Activated naive CD4-positive, alpha-beta T cell treated with anti-CD3 and anti-CD28 coated beads, Interleukin-2, amount 50 U/mL, for 16 hours (primary cell): ENCODE measurements at regions not wholly inside any gene's neighbourhood (a gene's known extent, or its start where the extent isn't known, plus 50 kb on each side); places are given as distances from the start of the nearest gene placed in this dataset.
"Not testable (repeated sequence)": the region's sequence is repeated elsewhere in the genome, so short reads cannot be mapped to it uniquely, and the experiment has no call there.

Source experiments
- DNase-seq: peaks from one replicate; pipeline ENCODE4 v3.0.0-alpha.2; 2020

DNA sequence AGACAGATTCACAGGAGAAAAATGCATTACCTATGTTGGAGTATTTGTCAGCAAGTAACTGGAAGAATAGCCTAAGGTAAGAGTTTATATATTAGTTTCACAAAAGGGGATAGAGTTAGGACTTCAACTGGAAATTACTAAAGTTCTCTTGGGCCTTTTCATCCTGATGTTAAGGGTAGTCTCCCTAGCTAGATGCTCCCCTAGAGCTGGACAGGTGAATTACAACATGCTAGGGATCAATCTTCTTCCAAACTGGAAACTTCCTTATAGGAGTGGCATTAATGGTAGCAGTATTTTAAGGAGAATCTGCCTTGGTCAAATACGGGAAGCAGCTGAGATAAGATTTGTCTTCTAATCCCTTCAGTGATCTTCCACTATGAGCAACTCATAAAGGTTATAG is 632.8 kb upstream of the RAG2 start:
- DNase-seq, result no peak

DNA sequence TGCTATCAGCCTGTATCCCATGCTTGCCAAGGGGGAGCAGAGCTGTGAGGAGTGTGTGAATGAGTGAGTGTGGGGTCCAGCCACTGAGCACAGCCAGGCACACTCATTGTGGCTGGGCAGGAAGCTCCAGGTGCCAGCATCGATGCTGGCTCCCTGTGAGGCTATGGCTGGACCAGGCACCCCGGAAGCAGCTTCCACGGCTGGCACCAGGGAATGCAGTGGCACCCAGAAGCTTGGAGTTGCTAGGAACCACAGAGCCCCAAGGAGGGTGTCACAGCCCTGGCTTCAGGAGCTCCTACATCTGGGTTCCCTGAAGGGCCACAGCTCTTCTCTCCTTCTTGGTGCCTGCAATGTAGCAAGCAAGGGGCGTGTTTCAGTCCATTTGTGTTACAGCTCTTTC is 625.9 kb upstream of the RAG2 start:
- no peak for DNase-seq

DNA sequence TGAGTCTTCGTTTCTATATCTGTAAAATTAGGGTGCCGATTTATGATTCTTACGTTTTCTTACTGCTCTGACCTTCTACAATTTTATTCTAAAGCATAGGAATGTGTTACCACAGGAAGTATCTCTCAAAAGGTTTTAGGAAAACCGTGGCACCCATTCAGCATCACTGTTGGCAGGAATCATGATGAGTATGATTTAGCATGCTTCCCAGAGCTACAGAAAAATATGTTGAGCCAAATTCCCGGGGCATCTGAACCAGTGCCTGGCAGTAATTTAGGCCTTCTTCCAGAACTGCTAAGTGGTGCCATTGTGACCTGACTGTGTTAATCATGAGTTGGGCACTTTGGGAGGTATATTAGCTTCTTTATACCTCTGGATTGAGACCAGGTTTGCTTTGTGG is 605.0 kb upstream of the RAG2 start:
- no peak for DNase-seq

DNA sequence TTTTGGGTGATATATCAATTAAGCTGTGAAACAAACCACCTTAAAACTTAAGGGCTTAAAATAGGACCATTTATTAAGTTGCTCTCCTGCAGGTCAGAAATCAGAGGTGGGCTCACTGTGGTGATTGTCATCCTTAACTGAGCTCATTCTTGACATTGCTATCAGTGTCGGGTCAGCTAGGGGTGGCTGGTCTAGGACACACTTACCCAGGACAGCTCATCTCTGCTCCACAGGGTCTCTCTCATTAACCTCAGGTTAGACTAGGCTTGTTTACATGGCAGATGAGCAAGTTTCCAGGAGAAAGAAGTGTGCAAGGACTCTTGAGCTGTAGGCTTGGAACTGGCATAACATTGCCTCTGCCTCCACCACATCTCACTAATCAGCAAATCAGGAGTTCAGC is 601.0 kb upstream of the RAG2 start:
- no peak for DNase-seq

DNA sequence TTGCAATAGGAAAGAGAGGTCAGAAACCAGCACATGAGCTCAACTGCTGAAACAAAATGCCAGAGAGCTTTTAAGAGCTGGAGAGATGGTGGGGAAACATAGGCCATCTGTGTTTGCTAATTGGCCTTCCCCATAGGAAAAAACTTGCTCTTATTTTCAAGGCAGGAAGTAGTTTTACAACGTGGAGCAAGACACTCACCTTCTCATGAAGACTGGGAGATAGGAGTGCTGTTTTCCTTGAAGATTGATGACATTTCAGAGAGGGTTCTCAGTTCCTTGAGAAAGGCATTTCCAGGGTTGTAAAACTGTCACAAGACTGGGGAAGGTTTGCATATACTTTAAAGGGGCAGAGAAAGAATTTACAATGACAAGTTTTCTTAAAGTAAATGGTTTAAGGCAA is 586.3 kb upstream of the RAG2 start:
- DNase-seq, result no peak

DNA sequence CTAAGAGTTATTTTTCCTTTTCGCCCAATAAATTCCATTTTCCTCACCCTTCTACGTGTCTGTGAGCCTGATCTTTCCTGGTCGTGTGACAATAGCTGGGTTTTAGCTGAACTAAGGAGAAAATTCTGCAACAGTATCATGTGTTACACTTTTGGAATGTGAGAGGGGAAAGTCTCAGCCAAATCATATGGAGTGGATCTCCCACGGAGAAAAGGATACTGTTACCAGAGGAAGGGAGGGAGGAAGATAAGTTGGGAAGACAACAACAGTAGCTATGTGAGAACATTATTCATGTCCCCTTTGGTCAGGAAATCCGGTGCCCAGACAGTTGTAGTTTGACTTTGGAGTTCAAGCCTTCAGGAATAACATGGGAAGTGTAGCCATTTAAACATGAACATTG is 584.0 kb upstream of the RAG2 start:
- no peak for DNase-seq

DNA sequence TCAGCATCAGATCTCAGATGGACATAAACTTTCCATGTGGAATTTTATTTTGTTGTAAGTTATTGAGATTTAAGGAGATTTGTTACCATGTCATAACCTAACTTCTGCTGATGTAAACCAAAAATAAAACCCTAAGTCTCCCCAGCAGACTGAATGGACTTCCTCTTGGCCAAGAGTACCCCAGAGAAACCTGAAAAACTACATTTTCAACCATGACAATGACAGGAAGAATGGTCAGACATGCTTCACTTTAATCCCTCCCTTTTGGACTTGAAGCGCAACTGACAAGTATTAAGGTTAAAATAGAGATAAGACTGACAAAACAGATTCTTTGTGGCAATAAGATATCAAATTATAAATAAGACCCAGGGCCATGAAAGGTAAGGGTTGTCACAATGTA is 579.7 kb upstream of the RAG2 start:
- DNase-seq, result no peak

DNA sequence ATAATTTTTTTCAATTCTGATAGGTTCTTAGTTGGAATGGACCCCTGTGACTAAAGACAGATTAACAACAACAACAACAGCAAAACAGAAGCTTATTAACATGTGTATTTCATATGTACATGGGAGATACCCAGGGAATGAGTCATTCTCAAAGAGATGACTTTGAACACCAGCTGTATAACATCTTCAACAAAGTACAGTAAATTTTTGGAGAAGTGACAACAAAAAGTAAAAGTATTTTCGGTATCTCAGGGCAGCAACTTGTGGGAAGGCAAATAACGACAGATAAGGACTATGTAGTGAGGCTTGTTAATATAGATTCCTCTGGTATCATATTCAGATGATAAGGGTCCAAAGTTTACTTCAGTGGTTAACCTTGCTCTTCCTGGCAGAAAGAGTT is 573.4 kb upstream of the RAG2 start:
- DNase-seq, result no peak

DNA sequence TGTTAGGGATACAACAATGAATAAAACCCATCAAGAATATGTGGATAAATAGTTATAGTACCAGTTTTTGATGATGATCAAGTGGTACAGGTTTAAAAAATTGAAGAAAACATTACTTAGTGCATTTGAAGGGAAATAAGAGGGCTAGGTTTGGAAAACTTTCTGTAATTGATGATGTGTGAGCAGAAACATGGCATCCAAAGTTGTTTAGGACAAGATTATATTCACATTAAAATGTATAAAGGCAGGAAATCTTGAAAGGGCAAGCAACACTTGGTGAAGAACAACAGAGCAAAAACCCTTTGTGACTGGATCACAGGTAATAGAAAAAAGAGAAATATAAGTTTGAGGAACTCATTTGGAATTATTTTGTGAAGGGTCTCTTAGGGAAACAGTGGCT is 572.3 kb upstream of the RAG2 start:
- DNase-seq, result no peak

DNA sequence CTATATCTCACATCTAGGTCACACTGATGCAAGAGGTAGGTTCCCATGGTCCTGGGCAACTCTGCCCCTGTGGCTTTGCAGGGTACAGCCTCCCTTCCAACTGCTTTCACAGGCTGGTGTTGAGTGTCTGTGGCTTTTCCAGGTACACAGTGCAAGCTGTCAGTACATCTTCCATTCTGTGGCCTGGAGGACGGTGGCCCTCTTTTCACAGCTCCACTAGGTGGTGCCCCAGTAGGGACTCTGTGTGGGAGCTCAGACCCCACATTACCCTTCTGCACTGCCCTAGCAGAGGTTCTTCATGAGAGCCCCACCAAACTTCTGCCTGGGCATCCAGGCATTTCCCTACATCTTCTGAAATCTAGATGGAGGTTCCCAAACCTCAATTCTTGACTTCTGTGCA is 547.4 kb upstream of the RAG2 start:
- DNase-seq, result not testable (repeated sequence)

DNA sequence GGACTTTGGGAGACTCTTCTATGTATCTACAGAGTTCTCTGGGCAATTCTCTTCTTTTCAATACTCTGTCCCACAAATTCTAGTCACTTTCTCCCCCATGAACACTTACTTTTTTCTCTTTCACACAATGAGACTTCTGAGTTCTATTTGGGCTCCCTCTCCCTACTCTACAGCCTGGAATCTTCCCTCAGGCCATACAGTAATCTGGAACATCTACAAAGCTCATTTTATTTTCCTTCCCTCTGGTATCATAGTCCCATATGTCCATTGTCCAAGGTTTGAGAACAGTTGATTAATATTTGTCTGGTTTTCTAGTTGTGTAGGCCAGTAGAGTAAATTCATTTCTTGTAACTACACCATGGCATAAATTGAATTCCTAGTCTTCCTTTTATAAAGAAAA is 544.6 kb upstream of the RAG2 start:
- no peak for DNase-seq

DNA sequence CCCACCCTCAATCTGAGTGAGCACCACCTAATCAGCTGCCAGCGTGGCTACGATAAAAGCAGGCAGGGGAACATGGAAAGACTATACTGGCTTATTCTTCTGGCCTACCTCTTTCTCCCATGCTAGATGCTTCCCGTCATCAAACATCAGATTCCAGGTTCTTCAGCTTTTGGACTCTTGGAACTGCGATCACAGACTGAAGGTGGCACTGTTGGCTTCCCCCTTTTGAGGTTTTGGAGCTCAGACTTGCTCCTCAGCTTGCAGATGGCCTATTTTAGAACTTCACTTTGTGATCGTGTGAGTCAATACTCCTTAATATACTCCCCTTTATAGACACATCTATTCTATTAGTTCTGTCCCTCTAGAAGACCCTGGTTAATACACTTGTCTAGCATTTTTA is 543.7 kb upstream of the RAG2 start:
- no peak for DNase-seq

DNA sequence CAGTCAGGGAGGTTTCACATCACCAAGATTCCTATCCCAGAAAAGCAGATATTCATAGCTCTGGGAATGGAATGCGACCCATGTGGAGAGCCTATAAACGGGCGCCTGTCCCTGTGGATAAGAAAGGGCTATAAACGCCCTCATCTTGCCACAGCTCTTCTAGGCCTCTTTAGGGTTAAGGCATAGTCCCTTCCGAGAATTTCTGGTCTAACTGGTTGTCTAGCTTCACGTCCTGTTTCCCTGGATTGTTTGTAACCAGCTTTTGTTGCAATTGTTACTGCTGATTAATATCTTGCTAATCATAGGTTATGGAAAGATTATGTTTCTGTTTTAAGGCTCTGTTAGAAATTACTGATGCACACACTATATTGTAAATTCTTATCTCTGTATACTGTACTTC is 537.6 kb upstream of the RAG2 start:
- not testable (repeated sequence) for DNase-seq

DNA sequence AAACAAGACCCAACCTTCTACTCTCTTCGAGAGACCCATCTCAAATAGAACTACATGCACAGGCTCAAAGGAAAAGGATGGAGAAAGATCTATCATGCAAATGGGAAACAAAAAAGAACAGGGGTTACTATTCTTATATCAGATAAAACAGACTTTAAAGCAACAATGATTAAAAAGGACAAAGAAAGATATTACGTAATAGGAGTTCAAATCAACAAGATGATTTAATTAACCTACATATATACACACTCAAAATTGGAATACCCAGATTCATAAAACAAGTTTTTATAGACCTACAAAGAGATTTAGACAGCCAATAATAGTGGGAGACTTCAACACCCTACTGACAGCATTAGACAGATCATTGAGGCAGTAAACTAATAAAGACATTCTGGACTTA is 536.6 kb upstream of the RAG2 start:
- DNase-seq, result no peak

DNA sequence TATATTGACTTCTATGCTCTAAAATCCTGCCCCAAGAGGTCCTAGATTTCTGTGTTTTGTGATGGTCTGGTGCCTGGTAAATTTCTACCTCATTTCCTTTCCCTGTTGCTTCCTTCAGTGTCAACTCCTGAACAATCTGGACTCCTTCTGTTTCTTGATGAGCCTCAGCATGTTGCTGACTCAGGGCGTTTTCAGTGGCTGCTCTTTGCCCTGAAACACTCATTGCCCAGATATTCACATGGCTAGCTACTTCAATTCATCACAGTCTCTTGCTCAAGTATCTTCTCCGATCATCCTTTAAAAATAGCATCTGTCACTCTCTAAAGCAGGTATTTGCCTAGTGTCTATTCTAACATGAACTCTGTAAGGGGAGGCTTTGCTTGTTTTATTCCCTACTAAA is 526.3 kb upstream of the RAG2 start:
- DNase-seq, result no peak

DNA sequence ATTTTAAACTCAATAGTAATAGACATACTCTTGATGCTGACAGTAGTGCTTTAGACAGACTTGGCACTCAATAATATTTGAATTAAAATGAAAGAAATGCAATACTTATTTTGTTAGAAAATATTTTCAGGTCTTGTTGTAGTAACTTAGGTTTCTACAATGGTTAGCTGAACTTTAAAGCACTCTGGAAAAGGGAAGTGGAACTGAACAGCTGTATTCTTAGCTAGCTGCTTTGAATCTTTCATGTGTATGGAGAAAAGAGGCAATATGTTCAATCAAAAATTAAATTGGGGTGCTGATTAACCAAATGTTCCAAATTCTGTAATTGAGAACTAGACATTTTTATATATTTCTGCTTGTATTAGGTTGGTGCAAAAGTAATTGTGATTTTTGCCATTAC is 517.9 kb upstream of the RAG2 start:
- DNase-seq, result no peak

DNA sequence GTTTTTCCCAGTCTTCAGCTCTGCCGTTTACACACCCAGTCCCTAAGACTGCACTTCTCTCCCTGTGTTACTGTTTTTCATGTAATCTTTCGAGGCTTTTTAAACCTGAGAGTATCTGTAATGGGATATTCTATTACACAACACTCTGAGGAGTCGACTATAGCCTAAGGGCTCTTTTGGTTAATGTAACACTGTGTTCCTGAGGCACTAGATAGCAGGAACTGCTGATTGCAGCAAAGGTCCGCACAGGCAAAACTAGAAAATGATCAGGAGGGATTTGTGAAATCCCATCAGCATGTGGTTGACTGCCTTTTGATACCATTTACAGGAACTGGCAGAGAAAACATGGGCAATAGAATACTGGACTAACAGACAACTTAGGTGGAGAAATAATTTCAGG is 512.3 kb upstream of the RAG2 start:
- no peak for DNase-seq

DNA sequence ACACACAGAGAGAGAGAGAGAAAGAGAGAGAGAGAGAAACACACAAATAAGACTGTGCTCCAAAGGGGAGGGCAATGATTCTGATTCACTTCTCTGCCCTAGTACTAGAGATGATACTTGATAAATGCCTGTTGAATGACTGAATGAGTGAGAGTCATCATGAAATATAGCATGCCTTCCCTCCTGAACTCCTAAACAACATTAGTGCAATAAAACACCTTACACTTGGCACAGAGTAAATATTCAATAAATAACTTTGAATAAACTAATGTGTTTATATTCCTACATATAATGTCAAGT is 511.2 kb upstream of the RAG2 start:
- DNase-seq, result no peak

DNA sequence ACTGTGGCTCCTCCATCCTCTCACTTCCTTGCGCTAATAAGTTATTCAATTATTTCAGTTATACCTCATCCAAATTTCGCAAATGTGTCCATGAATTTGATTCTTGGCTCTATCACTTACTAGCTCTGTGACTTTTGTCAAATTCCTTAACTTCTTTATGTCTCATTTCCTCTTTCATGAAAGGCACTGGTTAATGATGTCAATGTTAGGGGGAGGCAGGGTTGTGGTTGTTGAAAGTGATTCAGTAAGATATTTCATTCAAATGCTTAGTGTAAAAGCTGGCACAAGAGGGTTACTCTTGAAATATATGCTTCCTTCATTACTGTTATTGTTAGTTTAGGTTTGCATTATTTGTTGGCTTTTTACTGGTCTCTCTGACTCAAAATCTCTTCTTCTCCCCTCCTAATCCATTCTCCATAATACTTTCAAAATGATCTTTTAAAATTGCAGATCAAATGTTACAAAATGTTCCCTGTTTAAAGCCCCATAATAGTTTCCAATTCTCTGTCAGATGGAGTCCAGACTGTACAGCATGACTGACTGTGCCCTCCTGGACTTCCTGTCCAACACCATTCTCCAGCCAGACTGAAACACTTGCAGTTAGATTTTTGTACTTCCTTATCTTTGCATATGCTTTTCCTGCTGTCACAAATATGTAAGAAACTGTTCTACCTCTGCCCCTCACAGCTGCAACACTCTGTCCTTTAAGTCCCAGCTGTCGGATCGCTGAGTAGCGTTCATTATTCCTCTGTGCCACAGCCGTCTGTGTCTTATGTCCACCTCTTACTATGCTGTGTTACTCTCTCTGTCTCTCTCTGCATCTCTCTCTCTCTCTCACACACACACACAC is 510.6 kb upstream of the RAG2 start:
- DNase-seq, result no peak

DNA sequence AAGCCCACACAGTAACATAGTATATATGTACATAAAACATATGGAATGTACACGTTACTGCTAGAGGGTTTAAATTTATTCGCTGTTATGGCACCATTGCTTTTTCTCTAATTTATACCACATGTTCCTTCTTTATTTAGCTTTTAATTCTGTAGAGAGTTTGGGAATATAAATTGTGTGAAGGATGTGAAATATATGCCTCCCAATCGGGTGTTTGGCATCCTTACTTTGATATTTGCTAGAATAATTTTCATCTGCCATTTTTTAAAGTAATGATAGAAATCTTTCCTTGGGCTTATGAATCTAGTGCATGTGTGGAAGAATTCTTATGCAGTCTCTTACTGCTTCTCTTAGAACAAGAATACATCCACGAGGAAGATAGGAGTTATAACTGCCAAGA is 509.8 kb upstream of the RAG2 start:
- no peak for DNase-seq

DNA sequence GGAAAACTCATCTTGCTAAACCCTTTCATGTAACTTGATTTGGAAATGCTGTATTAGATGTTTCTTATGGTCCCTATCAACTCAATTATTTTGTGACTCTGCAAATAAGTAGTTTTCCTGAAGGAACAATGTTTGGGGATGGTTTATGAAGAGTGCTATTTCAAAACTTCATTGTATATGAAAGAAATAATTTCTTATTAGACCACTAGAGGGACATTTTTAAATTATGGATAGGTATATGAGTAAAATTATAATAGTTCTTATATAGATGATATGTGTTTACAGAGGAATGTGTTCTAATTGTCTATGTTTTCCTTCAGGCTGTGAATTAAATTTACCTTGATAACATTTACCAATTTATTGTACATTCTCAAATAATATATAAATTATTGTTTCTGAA is 509.4 kb upstream of the RAG2 start:
- no peak for DNase-seq

DNA sequence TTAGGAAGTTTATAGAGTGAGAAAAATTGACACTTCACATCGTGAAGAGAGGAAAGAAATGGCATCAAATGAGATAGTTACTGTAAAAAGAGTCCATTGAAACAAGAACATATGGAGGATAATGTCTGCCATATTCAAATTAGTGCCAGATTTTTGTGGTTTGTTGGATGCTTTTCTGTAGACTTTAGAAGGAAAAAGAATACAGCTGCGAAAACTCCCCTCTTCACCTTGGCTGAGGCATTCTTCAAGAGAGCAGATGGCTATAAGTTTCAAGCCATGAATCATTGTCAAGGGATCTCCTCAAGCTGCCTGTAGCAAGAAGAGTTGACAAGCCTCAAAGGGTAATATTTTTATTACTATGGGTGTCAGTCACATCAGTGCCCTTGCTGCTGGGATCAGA is 507.4 kb upstream of the RAG2 start:
- DNase-seq, result no peak

DNA sequence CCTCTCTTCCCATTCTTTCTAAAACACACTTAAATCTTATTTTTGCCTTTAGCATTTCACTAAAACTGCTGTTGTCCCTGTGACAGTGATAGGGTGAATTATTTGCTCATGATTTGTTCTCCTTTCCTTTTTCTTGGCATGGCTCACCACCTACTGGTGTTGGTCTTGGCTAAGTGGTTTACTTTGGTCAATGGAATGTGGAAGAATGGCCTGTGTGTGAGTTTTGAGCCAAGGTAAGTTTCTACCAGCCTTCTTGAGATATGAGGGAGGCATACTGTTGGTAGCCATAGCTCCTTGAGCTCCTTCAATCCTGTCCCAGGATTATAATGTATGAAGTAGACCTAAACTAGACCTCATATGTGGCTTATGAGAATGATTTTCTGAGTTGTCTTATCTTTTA is 506.3 kb upstream of the RAG2 start:
- DNase-seq, result no peak

DNA sequence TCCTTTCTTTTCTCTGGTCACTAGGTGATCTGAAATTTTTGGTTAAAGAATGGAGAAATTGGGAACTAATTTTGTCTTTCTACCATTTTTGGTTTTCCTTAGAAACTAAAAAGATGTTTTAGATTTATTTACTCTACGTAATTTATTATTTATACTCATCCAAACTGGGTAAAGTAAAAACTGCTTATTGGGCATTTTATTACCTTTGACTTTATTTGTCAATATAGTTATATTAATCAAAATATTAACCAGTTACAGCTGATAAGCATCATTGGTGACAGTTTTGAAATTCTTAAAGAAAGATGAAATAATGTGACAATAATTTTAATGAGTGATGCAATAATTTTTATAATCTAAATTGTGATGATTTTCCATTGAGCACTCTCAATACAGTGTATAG is 502.0 kb upstream of the RAG2 start:
- no peak for DNase-seq

DNA sequence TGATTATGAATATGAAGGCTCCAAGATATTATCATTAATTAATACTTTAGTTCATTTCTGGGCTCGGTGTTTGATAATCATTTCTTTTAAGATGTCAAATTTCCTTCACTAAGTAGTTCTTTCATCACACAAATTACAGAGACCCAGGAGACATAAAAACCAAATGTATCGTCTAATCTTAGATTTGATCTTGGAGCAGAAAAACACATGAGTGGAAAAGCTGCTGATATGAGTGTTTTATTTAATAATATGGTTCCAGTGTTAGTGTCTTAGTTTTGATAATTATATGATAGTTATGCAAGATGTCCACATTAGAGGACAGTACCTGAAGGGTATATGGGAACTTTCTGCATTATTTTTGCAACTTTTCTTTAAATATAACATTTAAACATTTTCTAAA is 494.5 kb upstream of the RAG2 start:
- DNase-seq, result no peak

DNA sequence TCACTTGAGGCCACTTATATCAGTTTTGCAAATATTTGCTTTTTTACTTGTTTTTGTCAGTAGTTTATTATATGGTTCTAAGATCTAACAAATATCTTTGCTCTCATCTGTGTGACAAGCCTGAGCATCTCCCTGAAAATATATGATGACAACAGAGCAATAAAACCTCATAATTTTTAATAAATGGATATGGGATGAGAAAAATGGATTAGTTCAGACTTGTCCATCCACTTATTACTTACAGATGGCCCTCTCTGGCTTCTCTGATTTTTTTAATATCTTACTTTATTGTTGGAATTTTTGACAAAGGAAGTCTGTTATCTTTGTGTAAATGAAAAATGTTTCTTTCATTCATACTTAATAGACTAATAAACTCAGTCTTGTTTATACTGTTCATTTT is 491.4 kb upstream of the RAG2 start:
- DNase-seq, result no peak
